Cardiac septum (tissue), 1 donor: ENCODE measurements at regions not wholly inside any gene's neighbourhood (a gene's known extent, or its start where the extent isn't known, plus 50 kb on each side); places are given as distances from the start of the nearest gene placed in this dataset.

Experiments
- DNase-seq: peaks from one replicate; pipeline ENCODE4 v3.0.0-alpha.2; 2020; ENCODE audit warnings: low spot score
- intact Hi-C: fragments of 100-400 bp; cut with DNase I; formaldehyde crosslinking; loops from one replicate; pipeline ENCODE4 v1.14.0; 2022
- donor health status: DM: no; HTN: no; CAD: no.

DNA sequence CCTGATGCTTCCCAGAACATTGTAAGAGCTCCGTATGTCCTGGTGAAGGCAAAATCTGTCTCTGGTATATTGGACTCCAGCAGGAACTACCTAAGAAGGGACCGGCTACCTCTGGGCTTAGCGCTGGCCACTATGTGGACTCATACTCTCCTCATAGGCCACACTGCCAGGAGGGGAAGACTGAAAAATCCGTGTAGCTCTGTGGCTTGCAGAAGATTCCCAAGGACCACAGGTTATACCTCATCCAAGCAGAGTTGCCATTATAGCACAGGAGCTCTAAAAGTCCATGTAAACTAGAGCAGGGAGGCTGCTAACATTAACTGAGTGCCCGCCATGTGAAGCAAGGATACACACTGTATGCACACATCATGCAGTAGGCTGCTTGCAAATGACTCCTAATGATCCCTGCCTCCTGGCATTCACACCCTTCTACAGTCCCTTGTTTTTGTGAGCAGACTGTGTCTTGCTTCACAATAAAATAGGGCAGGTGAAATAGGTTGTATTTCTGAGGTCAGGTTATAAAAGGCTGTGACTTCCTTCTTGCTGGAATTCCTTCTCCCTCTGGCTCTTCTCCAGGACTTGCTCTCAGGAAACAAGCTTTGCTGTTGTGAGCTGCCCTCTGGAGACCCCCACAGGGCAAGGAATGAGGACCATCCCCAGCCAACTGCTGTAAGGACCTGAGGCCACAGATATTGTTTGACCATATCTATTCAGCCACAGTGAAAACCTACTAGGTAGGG, 192.6 kb upstream of the UBL3 start:
- intact Hi-C loops: no loop called here
- DNase-seq: no peak

DNA sequence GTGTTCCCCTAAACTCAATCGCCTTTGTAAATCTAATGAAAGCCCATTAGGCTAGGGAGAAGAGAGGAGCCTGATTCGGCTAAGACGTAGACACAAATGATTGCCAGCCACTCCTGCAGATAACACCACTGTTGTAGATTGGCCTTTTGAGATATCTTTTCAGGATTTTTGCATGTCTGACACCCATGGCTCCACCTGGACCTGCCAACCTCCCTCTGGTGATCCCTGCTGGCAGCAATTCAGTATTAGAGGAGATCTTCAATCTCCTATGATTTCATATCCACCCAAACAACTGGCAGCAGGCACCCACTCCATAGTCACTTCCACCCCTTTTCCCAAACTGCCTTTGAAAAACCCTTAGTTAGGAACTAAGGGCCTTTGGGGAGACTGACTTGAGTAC, 191.9 kb upstream of the UBL3 start:
- no peak for DNase-seq
- intact Hi-C loops: no loop called here

DNA sequence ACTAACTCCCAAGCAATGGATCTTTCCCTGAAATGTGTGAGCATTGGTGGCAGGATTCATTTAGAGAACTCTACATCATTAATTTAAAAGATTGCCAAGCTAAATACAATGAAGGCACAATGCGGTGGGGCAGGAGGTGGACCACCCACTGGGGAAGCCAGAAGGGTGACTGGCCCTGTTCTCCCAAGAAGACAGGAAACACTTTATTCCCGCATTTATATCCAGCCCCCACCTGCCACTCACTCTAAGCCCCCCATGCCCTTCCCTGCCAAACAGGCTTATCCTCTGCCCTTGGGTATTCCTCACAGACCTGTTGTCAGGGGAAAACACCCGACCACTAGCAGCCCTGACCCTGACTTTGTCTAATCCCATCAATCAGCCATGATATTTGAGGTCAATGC, 189.1 kb upstream of the UBL3 start:
- no peak for DNase-seq
- intact Hi-C loops: no loop called here

DNA sequence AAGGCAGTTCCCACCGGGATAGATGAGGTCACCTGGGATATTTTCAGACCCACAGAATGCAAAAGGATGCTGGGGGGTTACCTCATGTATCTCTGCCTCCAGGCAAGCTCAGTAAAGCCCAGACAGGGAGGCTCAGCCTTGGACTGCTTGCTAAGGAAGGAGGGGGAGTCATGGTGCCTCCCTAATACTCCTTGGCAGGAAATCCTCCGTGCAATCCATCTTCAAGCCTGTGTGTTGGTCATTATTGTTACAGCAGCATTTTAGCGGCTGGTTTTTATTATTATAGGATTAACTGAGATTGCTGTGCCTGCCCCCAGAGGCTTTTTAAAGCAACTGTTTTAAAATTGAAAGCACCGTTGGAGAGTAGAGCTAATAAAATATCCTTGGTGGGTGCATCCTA, 188.5 kb upstream of the UBL3 start:
- DNase-seq: no peak
- intact Hi-C loops: no loop called here

DNA sequence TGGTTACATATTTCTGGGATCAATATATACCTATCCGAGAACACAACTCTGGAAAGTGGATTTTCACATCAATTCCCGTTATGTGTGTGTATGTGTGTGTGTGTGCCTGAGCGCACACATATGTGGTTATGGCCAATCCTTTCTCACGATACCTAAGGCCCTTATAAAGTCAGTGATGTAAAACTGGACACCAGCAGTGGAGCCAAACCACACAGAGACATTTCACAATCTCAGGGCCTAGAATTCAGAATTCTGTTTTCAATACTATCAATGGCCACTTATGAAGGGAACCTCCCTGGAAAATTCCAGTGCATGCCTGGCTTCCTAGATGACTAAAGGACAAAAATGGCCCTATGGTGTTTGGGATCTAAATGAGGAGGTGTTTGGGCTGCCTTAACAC, 187.3 kb upstream of the UBL3 start:
- DNase-seq: no peak

DNA sequence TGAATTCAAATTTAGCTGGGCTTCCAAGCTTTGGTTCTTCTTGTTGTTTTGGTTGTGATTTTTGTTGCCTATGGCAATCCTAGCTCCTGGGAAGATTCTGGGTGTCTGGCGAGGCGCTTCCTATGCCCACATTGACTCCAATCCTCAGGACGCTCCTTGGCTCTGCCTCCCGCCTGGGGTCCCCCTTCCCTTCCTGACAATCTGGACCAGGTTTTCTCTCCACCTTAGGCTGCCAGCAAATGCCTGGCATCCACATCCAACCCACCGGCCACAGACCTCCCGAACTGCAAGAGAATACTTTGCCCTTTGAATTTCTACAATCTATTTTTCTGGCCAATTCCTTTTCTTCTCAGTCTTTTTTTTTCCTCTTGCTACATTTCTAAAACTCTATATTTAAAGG, 186.9 kb upstream of the UBL3 start:
- intact Hi-C loops: no loop called here
- DNase-seq: no peak

More for the DNA sequence above, 187.3 kb upstream of the UBL3 start:
- intact Hi-C loops: no loop called here

DNA sequence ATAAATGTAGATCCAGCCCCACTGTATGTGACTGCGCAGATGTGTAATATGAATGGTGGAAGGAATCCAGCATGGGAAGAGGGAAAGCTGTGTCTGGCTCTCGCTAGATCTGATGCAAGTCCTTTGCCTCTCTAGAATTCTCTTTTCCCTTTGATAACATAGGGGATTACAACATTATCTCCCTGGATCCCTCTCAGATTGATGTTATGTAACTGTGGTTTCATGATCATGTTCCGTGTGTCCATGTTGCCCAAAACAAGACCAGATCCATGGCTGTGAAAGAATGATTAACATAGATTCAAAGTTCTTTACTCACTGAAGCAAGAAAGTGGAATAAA, 184.0 kb upstream of the UBL3 start:
- intact Hi-C loops: no loop called here

DNA sequence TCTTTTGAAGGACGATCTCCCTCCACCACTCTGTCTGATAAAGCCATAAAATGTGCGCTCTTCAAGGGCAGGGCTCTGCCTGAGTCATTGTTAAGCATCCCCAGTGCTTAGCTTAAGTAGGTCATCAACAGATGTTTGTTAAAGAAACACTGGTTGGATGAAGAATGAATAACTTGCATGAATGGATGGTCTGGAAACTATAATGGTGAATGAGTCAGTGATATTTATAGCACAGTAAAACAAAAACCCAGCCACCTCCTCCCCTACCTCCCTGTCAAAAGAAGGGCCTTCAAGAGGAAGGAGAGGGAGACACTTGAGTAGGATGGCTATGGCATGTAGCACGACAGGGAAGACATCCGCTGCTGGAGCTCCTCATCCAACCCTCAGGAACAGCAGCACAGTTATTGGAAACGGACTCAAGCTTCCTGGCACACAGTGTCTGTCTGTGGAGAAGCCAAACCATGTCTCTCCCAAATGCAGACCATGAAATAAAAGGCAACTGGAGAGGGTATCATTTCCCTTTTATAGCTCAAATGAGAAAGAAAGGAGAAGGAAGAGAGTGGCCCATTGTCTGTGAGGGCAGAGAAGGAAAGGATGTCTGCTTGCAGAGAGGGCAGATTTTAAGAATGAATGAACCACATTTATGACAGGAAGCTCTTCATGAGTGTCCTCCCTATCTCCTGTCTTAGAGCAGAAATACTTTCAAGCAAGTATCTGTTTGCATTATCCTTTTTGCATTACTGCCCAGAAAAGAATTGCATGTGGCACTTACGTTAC, 183.5 kb upstream of the UBL3 start:
- DNase-seq: no peak
- intact Hi-C loops: no loop called here

More for the DNA sequence above, 184.0 kb upstream of the UBL3 start:
- DNase-seq: no peak

DNA sequence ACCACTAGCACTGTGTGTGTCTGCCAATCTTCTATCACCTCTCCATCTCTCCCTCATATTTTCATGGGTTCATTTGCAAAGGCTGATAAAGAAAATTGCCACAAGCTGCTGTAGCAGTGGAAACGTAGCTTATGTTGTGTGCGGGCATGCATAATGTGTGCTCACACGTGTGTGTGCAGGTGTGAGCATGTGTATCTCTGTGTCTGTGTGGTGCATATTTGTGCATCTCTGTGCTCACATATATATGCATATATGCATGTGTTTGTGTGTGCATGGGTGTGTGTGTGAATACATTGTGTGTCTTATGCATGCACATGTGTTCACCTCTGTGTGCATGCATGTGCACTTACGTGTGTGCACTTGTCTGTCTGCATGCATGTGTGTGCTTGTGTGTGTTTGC, 181.8 kb upstream of the UBL3 start:
- no peak for DNase-seq
- intact Hi-C loops: no loop called here

DNA sequence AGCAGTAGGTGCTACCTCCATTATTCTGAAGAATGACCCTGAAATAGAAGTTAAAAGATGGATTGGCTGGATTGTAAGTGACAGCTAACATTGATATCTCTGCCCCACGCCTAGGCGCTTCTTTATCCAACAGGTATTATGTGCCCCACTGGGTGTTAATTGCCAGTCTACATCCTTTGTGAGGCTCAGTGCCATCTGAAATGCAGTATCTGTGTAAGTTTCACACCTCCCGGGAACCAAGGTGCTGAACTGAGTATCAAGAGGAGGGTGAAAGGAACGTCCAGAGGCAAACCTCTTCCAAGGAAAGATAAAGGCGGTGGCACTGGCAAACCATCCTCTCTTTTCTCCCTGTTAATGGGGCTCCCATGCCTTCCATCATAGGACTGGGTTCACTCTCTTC, 181.1 kb upstream of the UBL3 start:
- no peak for DNase-seq
- intact Hi-C loops: no loop called here

DNA sequence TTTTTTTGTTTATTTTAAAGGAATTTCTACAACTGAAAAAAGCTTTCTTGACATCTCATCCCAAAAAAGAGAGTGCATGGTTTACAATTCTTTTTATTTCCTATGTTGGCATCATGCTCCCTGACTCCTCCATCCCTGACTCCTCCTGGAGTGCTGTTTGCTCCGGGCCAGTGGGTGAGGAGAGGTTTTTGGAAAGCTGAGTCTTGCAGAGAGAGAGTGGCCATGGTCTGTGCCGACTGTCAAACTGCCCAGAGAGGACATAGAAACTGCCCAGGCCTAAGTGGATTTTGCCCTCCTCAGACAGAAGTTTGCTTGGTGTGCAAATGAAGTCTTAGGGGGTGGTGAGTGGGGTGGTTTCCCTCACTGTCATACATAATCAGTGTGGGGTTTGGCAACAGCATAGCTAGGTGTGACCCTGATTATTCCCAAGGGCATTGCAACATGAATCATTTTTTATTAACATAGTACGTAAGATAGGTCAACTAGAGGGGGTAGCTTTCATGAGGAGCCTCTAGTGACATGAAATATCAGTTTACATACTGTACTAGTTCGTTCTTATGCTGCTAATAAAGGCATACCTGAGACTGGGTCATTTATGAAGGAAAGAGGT, 179.8 kb upstream of the UBL3 start:
- no peak for DNase-seq
- intact Hi-C loops: no loop called here

DNA sequence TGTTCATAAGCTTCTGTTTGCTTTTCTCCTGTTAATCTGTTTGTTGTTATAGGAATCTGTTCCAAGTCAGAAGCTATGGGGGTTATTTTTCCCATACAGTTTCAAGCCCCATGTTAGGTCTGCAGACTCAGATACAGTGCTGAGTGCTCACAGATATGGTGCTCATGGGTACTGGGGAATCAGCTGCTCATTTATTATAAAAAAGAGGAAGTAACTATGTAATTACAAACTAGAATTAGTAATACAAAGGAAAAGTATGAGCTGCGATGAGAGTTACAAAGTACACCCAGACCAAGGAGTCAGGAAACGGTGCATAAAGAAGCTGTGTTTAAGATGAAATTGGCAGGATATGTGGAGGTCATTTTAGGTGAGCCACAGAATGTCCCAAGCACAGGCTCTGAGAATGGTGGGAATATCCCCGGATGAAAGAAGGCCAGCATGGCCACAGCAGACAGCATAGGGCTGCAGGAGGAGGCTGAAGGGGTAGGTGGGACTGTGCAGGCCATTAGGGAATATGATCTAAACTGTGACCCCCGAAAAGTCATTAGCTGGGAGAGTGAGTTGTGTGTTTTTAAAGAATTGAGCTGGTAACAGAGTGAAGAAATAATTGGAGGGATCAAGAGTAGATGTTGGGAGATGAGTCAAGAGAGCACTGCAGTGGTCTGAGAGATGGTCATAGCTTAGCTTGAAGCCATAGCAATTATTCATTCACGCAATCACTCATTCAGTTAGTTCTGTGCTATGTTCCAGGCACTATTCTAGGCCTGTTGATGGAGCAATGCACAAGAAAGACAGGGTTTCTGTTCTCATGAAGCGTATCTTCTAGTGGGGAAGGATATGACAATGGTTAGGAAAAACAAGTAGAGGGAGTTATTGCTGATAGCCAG, 177.4 kb upstream of the UBL3 start:
- intact Hi-C loops: no loop called here
- DNase-seq: no peak

DNA sequence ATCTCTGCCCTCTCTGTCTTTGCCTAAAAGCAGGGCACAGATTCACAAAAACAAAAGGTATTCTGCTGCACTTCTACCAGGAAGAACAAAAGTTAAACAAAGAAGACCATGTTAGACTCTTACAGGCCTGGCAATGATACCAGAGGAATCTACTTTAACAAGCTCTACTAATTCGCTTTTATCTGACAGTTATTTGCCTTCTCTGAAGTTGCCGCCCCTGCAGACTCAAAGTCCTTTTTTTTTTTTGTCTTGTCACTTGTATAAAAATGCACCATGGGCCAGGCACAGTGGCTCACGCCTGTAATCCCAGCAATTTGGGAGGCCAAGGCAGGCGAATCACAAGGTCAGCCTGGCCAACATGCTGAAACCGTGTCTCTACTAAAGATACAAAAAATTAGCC, 176.5 kb upstream of the UBL3 start:
- no peak for DNase-seq
- intact Hi-C loops: no loop called here

DNA sequence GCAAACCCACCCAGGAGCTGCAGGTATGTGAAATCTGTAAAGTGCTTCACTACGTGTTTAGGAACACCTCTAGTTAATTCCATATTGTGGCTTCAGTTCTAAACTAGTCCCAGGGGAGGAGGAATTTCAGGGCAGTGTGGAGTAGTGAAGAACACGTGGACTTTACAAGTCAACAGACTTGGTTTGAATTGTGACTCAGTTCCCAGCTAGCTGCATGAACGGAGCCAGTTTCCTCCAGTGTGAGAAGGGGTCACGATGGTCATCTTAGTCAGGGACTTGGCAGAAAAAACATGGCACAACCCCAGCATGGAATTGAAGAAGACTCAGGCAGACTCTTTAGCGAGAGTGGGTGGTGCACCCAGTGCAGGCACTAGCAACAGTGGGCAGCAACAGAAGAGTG, 175.7 kb upstream of the UBL3 start:
- DNase-seq: no peak
- intact Hi-C loops: no loop called here

DNA sequence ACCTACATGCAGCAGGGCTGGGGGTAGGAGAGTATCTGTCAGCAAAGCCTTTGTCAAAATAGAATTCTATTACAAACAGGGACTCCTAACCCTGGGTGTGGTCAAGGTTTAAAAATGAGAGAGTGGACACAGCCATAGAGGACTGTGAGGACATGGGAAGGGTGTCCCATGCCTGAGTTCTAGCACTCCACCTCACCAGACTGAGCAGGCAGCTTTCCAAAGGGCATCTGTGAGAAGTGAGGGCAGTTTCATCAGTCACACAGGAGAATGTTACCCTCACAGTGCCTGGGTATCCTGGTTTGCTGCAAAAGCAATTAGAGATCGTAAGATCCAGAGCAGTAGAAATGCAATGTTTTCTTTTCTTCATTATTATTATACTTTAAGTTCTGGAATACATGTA, 174.9 kb upstream of the UBL3 start:
- intact Hi-C loops: no loop called here
- no peak for DNase-seq

DNA sequence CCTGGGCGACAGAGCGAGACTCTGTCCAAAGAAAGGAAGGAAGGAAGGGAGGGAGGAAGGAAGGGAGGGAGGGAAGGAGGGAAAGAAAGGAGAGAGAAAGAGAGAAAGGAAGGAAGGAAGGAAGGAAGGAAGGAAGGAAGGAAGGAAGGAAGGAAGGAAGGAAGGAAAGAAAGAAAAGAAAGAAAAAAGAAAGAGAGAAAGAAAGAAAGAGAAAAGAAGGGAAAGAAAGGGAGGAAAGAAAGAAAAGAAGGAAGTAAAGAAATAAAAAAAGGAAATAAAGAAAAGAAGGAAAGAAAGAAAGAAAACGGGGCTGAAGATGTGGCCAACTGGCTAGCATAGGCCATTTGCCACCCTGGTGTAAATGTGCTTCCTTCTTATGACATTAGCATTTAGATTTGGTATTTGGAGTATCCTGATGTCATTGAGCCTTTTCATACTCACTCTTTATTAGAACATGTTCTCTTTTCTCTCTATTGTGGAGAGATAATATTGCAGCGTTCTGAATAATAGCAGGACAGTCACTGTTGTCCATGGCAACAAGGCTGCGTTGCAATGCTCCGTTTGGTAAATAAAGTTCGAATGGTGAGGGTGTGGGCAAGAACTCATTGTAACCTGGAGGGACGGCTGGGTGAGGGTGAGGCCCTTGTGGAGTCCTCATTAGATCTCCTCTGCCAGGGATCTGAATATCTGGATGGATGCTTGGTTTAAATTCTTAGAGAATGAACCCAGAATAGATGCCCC, 173.9 kb upstream of the UBL3 start:
- no peak for DNase-seq
- intact Hi-C loops: no loop called here

DNA sequence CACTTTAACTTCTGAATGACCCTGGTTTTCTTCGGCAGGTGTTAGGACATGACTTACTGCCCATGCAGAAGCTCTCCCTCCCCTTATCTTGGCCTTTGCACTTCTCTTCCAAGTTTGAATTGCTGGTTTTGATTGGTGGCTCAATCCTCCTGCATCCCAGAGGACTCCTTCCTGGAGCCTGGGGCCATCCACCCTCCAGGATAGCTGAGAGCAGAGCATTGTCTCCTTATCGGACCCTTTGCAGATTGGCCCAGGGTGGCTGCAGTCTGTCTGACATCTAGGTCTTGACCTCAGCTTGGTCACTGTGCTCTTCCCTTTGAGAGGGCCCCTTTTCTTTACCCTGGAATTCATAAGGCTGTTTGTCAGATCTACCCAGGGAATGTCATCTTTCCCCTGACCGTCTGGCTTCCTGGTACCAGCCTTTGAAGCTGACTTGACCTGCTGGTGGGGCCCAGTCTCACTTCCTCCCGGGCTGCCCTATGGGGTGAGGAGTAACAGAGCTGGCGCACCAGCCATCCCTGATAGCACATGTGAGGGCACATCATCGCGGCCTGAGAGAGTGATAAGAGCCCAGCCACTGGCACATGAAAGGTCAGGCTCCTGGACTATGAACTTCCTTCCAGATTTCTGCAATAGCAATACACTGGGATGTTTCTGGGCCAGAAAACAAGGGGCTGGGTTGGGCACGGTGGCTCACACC, 172.9 kb upstream of the UBL3 start:
- intact Hi-C loops: no loop called here

DNA sequence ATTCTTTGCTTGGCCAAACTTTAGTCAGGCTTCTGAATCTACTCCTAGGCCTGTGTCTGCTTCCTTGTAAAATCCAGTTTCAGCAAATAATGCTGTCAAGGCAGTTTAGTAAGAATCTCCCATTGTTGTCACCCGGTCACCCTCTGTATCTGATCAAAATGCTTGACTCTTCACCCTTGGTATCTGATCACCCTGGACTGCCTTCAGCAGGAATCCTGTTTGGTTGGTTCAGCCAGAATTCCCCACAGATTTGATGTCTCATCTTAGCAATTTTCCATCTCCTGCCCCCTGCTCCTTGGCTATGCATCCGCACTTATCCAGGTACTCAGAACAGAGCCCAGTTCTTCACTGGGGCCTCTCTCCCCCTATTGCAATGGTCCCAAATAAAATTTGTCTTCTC, 172.4 kb upstream of the UBL3 start:
- intact Hi-C loops: no loop called here
- DNase-seq: no peak

More for the DNA sequence above, 172.9 kb upstream of the UBL3 start:
- no peak for DNase-seq

DNA sequence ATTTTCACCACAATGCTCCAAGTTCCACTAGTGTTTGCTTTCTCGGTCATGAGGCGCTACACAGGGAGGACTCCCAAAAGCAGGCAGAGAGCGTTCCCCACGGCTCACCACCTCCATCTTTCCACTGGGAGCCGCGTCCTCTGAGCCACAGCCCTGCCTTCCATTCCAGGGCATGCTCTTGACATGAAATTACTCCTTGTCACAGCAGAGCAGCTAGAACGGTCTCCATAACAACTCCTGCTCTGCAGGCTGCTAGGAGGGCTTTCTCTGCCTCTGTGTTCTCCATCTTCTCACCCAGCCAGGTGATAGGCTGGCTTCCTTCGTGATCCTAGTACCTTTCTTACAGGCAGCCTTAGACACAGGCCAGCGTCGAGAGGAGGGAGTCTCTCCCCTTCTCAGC, 171.8 kb upstream of the UBL3 start:
- intact Hi-C loops: no loop called here
- no peak for DNase-seq
